Activated CD4-positive, alpha-beta T cell treated with anti-CD3 and anti-CD28 coated beads, Interleukin-10, Interleukin-2, amounts not matched to agents 100 ng/mL and 50 ng/mL, durations not matched to agents 16 hours and 8 hours (primary cell): ENCODE measurements at regions not wholly inside any gene's neighbourhood (a gene's known extent, or its start where the extent isn't known, plus 50 kb on each side); places are given as distances from the start of the nearest gene placed in this dataset.
"Not testable (repeated sequence)": the region's sequence is repeated elsewhere in the genome, so short reads cannot be mapped to it uniquely, and the experiment has no call there.

Experiments used
- DNase-seq: peaks from one replicate; pipeline ENCODE4 v3.0.0-alpha.2; 2020

DNA sequence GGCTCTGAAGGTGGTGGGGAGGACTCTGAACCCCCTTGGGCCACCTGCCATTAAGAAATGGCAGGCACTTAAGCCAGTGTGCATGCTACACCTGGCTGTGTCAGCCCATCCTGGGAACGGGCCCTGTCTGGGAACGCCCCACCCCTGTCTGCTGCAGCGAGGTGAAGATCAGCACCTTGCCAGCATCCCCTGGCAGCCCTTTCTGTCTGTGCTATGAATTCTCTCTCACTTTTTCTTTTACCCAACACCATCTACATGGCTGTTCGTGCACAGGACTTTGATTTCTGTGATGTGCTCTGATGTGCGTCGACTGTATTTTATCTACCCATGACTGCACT lies 452.9 kb upstream of the B3GAT1 start:
- DNase-seq: no peak

GRCh38 chr11:134864233-134864967 lies 452.4 kb upstream of the B3GAT1 start:
- DNase-seq: no peak

- no peak for DNase-seq
Measured at GRCh38 chr11:134863294-134863693, 451.3 kb upstream of the B3GAT1 start.

DNA sequence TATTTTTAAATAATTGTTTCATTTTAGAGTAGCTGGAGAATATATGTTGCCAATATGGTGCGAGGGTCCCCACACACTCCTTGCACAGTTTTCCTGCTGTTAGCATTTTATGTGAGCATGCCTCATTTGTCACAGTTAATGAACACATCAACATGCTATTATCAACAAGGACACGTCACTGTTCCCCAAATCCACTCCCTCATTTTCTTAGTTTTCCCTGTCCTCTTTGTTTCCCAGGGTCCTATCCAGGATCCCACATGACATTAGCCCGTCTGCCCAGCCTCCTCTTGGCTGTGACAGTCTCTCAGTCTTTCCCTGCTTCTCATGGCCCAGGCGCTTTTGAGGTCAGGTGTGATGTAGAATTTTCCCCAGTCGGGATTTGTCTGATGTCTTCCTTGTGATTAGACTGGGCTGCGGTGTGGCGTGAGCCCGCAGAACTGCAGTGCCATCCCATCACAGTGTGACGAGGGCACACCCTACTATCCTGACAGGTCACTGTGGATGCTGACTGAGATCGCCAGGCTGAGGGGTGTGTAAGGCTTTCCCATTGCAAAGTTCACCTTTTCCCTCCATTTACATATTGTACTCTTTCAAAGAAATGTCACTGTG lies 450.6 kb upstream of the B3GAT1 start:
- no peak for DNase-seq

- DNase-seq: no peak
Measured at GRCh38 chr11:134862105-134862502, 450.1 kb upstream of the B3GAT1 start.

- DNase-seq: peak; percentile 5
Measured at GRCh38 chr11:134861490-134862104, 449.6 kb upstream of the B3GAT1 start.

- no peak for DNase-seq
Measured at GRCh38 chr11:134858783-134859480, 446.9 kb upstream of the B3GAT1 start.

DNA sequence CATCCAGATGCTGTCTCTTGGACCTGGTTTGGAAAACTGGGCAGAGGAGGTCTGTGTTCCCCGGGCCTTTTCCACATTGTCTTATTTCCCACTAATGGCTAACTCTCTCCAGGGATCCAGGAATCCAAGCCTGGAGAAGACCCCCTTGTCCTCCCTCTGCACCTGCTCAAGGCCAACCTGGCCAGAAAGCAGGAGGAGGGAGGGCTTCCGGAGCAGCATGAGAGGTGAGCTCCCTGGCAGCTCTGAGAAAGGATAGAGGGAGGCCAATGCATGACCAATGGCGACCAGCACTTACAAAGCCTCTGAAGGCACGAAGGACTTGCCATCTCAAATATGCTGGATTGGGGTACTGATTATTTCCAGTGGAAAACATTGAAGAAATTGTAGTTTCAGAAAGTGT lies 445.0 kb upstream of the B3GAT1 start:
- no peak for DNase-seq

- DNase-seq: no peak
Measured at GRCh38 chr11:134856056-134856971, 444.3 kb upstream of the B3GAT1 start.

GRCh38 chr11:134853992-134854991 lies 442.2 kb upstream of the B3GAT1 start:
- DNase-seq: no peak

- not testable (repeated sequence) for DNase-seq
Measured at GRCh38 chr11:134851503-134852224, 439.6 kb upstream of the B3GAT1 start.

- DNase-seq: no peak
Measured at GRCh38 chr11:134850566-134850965, 438.5 kb upstream of the B3GAT1 start.

DNA sequence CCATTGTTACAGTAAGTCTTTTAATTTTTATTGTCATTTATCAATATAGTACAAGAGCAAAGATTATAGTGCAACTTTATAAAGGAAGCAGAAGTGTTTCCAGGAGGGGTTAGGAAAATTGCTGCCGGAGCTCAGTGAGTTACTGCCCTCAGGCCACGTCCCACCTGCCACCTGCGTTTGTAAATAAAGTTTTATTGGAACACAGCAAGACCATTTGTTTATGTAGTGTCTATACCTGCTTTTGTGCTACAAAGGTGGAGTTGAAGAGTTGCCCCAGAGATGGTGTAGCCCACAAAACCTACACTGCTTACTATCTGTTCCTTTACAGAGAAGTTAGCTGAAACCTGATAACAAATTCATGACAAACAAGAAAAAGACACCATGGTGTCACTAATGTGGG lies 437.8 kb upstream of the B3GAT1 start:
- DNase-seq: no peak

DNA sequence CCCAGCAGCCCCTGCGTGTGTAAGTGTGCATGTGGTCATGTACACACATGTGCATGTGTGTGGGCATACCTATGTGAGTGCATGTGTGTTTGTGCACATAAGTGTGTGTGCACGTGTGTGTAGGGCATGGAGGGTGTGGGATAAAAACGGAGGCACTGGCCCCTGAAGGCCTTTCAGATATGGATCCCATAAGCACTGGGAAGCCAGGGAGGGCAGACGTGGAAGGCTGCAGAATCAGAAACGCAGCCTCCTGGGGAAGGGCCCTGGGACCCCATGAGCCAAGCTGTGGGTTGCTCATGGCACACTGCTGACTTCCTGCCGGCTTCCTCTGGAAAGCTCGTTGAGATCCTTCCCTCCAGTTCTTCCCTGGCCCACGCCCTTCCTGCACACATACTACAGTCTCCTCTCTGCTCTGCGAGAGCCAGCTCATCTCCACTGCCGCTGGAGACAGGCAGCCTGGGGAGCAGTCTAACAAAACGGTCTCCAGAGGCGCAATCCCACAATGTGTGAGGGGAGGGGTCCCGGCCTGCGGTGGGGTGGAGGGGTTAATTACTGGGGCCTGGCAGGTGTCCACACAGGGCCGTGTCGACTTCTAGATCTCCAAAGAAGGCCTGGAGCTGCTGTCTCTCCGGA lies 435.2 kb upstream of the B3GAT1 start:
- DNase-seq: no peak

DNA sequence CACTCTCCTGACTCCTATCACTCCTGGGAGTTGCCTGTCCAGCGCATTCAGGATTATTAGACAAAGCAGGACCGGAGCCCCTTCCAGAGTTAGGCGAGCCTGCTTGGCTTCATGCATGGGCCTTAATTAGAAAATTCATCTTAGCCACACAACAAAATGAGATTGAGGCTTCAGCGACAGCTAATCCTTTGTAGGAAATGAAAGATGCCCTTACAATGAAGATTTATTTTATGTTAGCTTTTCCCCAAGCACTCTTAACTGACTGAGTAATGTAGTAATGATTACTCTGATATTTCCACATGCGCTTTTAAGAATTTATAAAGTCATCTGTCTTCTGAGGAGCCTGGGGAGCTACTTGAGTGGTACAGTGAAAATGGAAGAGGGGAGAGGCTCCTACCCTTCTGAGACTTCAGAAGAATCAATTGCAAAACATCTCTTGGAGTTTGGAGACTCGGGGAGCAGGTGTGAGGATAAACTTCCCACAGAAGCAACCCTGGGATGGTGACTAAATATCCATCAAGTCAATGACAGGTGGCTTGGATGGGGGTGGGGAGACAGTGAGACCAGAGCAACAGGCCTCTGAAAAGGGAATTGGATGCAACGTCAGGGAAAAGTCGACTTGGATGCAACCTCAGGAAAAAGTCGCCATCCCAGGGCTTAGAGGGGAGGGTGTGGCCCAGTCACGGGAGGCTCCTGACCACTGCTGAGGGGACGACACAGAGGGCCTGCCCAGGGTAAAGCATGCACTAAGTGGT lies 434.5 kb upstream of the B3GAT1 start:
- DNase-seq: no peak

- no peak for DNase-seq
Measured at GRCh38 chr11:134845474-134846327, 433.7 kb upstream of the B3GAT1 start.

DNA sequence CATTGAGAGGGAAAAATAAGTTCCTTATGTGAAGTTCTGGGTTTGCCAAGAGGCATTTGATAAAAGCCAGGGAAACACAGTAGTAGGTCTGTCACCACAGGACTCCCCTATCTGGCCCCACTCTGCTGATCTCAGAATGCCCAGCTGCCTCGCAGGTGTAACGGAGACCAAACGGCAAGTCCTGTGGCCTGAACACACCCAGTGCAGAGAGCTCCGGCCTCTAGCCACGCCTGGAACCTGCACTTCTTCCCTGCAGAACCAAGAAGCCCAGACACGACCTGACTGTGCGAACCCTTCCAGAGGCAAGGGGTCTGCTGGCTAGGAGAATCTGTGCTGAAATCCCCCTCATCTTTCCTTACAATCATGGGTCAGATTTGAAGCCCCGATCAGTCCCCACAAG lies 432.8 kb upstream of the B3GAT1 start:
- no peak for DNase-seq

GRCh38 chr11:134843735-134844134 lies 431.7 kb upstream of the B3GAT1 start:
- no peak for DNase-seq
